ENCODE measurements at regions not wholly inside any gene's neighbourhood (a gene's known extent, or its start where the extent isn't known, plus 50 kb on each side); places are given as distances from the start of the nearest gene placed in this dataset.
"Not testable (repeated sequence)": the region's sequence is repeated elsewhere in the genome, so short reads cannot be mapped to it uniquely, and the experiment has no call there.

GRCh38 chr6:163889904-163890514 is 475.5 kb downstream of the QKI start:
- DNase-seq = no peak

GRCh38 chr6:163888030-163888819 is 473.7 kb downstream of the QKI start:
- DNase-seq = no peak

- DNase-seq = no peak
These were observed 471.9 kb downstream of the QKI start for GRCh38 chr6:163886428-163886827.

- no peak for DNase-seq
These were observed 469.5 kb downstream of the QKI start for GRCh38 chr6:163883984-163884383.

GRCh38 chr6:163878698-163879097 is 464.2 kb downstream of the QKI start:
- no peak for DNase-seq

DNA sequence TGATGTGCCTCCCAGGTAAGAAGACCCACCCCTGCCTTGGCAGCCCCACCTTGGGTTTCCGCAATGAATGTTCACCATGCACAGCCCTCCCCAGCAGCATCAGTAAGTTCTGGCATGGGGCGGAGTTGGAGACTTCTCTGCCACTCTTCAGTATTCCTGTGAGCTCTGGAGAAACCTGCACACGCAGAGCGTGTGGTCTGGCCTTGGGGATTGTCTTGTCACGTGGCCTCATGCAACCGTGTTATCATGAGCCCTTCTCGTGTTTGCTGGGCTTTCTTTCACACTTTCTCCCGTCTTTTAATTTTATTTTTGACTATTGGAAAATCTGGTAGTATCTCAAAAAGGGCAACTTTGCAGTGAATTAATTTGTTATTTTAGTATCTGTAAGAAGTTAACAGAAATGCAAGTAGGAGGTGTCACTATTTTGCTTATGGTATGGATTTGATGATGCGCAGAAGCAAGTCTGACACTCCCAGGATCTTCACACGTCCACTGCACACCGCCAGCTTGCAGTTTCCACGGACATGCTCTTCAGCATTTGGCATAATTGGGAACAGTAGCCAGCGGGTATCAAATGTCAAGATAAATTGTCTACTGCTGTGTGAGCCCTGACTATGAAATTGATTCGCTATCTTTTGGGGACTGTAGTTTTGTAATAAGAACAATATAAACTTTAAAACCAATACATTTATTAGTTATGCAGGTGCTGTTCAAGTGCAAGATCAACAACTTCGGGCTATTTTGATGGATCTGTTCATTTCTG is 463.5 kb downstream of the QKI start:
- no peak for DNase-seq

DNA sequence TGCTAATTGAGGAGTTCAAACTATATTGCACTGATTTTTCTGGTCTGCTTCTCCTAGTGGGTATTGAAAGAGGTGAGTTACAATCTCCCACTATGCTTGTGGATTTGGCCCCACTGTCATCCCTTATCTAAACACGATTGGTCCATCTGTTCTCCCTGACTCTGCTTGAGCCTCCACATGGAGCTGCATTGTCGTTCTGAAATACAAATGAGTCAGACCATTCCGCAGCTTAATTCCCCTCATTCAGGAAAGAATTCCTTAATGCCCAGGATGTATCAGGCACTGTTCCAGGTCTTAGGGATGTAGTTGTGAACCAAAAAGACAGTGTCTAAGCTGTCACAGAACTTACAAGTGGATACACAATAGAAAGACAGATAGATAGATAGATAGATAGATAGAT is 461.9 kb downstream of the QKI start:
- DNase-seq = no peak

DNA sequence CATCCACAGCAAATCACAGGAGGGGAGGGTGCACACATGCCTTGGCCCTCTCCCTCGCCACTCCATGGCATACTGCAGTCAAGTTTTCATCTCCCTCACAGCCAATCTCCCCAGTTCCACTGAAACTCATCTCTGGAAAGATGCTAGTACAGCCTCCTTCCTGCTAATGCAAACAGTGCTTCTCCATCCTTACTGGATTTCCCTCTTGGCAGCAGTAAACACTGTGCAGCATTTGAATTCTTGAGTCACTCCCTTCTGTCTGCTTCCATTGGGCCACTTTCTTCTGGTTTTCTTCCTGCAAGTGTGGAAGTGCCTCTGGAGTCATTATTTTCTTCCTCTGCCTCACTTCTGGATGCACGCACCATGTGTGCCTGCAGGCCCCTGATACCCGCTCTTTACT is 460.3 kb downstream of the QKI start:
- no peak for DNase-seq

DNA sequence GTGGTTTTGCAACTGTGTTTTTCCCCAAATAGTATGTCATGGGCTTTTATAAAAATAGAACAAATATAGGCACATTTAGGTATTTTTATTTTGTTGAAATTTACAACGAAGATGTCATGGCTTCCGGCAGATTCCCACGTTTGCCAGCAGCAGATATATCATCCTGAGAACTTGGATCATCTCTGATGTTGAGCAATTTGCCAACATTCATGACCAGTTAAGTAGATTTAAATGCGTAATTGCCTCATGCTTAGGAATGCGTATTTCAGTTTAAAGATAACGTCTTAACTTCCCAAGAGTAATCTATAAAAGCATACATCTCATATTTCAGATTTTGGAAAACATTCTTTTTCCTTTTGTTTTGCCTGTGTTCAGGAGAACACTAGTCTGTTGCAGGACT is 457.8 kb downstream of the QKI start:
- no peak for DNase-seq

DNA sequence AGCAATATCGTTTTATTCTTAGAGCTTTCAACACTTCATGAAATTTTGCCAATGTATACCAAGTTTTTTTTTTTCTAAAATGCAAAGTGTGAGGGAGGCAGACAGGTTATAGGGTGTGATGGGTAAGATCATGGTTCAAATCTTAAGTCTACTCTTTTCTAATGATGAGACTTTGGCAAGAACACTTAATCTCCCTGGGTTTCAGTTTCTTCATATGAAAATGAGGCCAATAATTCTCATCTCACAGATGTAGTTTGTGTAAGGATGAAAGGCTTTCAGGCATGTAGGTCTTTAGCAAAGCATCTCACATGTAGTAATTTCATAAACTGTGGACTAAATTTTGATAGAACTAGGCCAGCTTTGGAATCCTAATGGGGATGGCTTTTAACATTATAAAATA is 457.1 kb downstream of the QKI start:
- no peak for DNase-seq

DNA sequence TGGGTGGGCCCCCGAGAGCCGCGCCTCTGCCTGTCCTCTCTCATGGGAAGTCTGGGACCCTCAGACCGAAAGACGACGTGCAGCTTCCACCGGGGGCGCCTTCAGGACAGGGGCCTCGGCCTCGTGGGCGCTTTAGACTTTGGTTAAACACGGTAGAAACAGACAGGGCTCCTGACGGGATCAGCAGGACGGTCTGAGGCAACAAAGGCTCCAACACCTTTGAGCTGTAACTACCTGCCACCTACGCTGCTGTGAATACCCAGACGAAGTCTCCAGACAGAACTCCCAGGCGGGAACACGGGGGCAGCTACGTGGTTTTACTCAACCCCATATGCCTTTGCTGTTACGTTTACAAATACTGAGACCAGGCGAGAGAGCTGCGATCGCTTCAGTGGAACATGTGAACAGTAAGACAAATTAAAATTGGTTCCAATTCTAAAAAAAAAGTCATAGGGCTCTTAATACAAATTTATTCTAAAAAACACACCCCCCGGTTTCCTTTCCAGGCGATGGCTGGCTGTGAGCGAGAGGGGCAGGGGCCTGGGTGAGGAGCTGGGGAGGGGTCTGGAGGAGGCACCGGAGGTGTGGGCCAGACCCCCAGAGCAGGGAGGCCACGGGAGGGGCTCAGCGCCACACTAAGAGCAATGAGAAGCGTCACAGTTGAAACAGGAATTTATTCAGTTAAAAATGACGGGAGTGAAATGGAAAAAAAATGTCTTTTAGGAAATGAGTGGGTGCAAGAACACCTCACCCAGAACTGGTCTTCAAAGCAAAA is 453.2 kb downstream of the QKI start:
- DNase-seq = no peak

DNA sequence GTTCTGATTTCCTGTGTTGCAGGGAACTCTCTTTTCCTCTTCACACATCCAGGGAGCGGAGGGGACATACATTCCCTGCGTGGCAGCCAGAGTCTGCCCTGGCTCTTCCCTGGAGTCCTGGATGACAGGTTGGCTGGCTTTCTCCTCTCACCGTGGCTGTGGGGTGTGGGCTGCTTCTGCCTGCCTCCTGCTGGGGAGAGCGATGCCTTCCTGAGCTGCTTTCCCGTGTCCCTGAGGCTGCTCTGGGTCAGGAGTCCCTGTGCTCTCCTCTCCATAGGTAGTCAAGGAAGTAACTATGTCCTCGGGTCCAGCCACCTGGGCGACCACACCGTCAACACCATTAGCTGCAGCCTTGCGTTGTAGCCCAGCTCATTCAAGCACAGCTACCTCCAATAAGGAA is 451.7 kb downstream of the QKI start:
- no peak for DNase-seq

DNA sequence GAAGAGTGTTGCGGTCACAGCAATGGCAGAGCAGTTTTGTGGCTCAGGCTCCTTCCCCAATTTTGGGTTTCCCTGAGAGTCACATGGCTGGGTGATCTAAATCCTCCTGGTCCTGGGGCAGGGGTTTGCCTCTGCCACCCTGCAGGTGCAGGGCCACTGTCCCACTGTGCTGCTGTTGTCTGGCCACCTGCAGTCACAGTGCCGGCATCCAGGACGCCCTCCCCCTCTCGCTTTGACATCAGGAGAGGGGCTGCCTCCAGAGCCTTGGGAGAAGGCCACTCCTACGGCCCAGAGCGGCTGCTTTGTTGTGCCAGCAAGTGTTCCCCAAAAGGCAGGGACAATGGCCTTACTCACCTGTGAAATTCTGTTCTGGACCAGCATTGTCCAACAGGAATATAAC is 449.0 kb downstream of the QKI start:
- no peak for DNase-seq

- DNase-seq = no peak
These were observed 448.2 kb downstream of the QKI start for GRCh38 chr6:163862701-163863100.

DNA sequence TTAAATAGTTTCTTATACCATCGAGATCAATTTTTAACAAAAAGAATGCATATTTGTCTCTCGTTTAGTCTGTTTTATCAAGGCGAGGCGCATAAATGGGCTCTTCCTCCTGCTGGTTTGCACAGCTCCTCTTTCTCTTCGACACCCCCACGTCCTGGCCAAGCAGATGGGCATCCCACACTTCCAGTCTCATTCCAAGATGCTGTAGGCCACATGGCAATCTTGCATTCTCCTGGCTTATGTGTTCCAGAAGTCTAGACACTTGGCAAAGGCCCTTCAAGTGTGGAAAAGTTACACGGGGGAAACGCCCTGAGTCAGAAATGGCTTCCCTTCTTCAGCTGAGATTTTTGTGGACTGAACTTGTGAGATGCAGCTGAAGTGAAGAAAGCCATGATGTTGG is 447.1 kb downstream of the QKI start:
- DNase-seq = no peak

GRCh38 chr6:163860287-163861081 is 446.0 kb downstream of the QKI start:
- no peak for DNase-seq

- DNase-seq = not testable (repeated sequence)
These were observed 444.4 kb downstream of the QKI start for GRCh38 chr6:163858870-163859269.

DNA sequence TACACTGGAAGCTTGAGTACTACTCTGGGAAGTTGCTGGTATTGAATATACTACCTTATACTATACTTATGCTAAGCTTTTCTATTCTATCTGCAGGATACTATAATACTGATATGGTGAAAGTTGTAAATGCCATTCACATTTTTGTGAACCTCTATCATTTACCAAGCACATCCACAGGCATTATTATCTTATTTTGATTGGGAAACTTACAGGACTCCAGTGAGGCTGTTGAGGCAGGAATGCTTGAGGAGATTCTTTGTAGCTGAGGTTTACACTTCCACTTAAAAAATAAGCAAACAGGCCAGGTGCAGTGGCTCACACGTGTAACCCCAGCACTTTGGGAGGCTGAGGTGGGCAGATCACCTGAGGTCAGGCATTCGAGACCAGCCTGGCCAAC is 442.9 kb downstream of the QKI start:
- no peak for DNase-seq

DNA sequence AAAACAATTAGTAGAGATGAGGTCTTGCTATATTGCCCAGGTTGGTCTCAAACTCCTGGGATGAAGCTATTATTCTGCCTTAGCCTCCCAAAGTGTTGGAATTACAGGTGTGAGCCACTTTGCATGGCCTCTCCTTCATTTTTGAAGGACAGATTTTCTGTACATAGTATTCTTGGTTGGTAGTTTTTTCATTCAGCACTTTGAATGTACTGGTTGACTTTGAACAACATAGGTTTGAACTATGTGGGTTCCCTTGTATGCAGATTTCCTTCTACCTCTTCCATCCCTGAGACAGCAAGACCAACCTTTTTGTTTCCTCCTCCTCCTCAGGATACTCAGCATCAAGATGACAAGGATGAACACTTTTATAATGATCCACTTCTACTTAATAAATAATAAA is 436.4 kb downstream of the QKI start:
- no peak for DNase-seq

DNA sequence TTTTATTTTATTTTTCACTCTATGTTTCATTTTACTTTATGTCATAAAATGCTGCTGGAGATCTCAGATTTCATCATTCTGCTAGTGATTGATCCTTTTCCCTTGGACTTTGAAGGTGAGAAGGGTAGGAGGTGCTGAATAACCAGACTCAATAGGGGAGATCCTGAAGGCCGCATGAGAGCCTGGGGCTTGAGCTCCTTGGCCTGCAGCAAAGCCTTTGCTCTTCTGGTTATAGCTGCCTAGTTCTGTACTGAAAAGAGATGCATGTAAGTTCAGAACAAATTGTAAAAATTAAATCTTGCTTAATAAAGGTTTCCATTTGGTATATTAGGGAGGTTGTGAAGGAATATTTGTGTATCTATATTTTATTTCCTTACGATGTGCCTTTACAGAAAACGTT is 430.2 kb downstream of the QKI start:
- DNase-seq = no peak

DNA sequence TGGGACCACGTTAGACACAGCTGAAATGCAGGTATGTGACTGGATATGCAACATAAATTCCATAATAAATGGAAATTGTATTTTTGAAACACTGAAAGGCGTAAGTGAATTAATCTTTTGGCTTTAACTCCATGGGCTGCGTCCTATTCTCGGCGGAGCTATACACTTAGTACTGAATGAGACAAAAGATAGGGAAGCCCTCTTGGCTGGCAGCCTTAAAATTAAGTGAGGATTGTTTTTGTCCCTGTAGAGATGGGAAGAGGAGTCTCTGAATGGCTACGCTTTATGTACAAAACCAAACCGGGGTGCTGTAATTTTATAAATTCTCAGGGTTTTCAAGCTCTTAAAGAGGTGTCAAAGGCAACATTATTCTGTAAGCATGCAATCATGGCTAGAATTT is 429.8 kb downstream of the QKI start:
- no peak for DNase-seq

DNA sequence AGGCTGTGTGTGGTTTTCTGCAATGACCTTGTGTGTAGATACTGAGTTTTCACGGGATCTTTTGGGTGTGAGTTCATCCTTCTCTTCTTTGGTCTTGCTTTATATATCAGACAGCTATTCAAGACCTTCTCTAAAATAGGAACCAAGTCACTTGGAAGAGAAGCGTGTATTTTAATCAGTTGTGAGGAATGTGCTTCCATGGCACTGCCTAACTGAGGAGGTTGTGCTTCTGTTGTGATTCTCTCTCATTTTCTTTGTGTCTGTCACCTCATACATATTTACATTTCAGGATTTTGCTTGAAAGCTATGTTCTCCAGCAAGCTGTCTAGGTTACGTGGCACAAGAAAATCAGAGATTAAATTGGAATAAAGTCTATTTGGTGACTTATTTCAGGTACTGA is 428.7 kb downstream of the QKI start:
- DNase-seq = no peak
